ENCODE measurements at regions not wholly inside any gene's neighbourhood (a gene's known extent, or its start where the extent isn't known, plus 50 kb on each side); places are given as distances from the start of the nearest gene placed in this dataset.

- H3K36me3 ChIP-seq (replicated peaks in 1 of 2; ENCODE audit: control insufficient read depth in 1 of 2, insufficient read depth in 2 of 2, low read length in 1 of 2), result no peaks in the 10 kb centered on the region
- H3K4me2 ChIP-seq, result no peak overlapping the region
- H2AFZ ChIP-seq (ENCODE audit: low read depth), result no peak overlapping the region
- H3K4me1 ChIP-seq (ENCODE audit: control insufficient read depth in 1 of 2, insufficient read depth in 2 of 2, low read depth in 1 of 2, low read length in 1 of 2), result no peaks in the 10 kb centered on the region
- H3K27ac ChIP-seq (ENCODE audit: low read depth in 2 of 2, low read length in 1 of 2), result no peak overlapping the region
- TF ChIP-seq CTCF (IDR thresholded peaks at IDR 0.05), result 0 out of 2 replicates have a peak, but pooled peaks have one; percentile 7
- TF ChIP-seq ELF1 (IDR thresholded peaks at IDR 0.05), result no peak
- POLR2A ChIA-PET, result no interaction called here
- H3K4me3 ChIP-seq (ENCODE audit: low read depth in 2 of 2, low read length in 1 of 2), result no peak overlapping the region
- H3K9me2 ChIP-seq, result no peaks in the 10 kb centered on the region
- H4K20me1 ChIP-seq (ENCODE audit: insufficient read depth), result no peaks in the 10 kb centered on the region
- no peak overlapping the region for H3K9ac ChIP-seq
- no peaks in the 10 kb centered on the region for H3K9me3 ChIP-seq
- CTCF ChIA-PET, result no interaction called here
- no peaks in the 10 kb centered on the region for H3F3A ChIP-seq (replicated peaks; ENCODE audit: insufficient read depth)
- 14% methylated on average over 11 of the region's 11 CpGs for WGBS (ENCODE audit: low lambda C conversion rate)
- no peak for DNase-seq
- H3K27me3 ChIP-seq (ENCODE audit: insufficient read depth), result no peaks in the 10 kb centered on the region; the same call in none of the 2 replicates
- H3K79me2 ChIP-seq (ENCODE audit: insufficient read depth), result no peaks in the 10 kb centered on the region
Measured at GRCh38 chr14:98847521-98848468, 424.2 kb downstream of the BCL11B start.

DNA sequence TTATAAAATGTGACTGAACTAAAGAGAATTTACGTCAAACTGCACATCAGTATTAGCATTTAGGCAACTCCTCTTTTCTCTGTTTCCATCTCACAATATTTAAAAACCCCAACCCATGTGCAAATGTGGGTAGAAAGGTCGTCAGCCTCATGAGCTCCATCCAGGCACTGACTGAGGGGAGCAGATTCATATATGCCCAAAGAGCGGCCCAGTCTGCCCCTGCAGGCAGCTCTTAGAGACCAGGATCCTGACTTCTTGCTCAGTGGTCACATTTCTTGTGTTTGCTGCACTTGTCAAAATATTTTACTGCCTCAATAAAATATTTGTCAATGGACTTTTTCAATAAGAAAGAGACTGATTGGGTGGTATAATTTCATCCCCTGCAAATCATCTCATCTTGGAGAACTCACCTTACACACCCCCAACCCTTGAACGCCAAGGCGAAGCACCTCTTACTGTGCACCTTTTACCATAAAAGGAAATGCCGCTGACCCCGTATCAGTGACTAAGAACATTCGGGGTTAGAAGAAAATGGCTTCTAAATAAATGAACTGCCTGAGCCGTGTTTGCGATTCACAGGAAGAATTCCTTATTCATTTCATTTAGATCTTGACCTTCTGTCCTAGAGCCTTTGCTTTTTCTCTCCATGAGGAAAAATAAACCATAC is 418.8 kb downstream of the BCL11B start:
- no peak overlapping the region for H3K9ac ChIP-seq
- no peaks in the 10 kb centered on the region for H3F3A ChIP-seq (replicated peaks; ENCODE audit: insufficient read depth)
- ChIA-PET CTCF (no interaction called here), POLR2A (no interaction called here)
- no peaks in the 10 kb centered on the region for H3K79me2 ChIP-seq (ENCODE audit: insufficient read depth)
- no peak overlapping the region for H3K27ac ChIP-seq (ENCODE audit: low read depth in 2 of 2, low read length in 1 of 2)
- TF ChIP-seq YY1 (IDR thresholded peaks at IDR 0.05; ENCODE audit: low read depth) (no peak), ELF1 (IDR thresholded peaks at IDR 0.05) (no peak), FOSL2 (IDR thresholded peaks at IDR 0.05; ENCODE audit: borderline replicate concordance, low read depth) (no peak), GABPA (IDR thresholded peaks at IDR 0.05; ENCODE audit: low read depth) (no peak), MXI1 (IDR thresholded peaks at IDR 0.05; ENCODE audit: low read depth, low read length) (no peak), RAD21 (IDR thresholded peaks at IDR 0.05; ENCODE audit: low read length) (no peak), CHD2 (IDR thresholded peaks at IDR 0.05; ENCODE audit: low read length, partially characterized antibody) (no peak), USF2 (IDR thresholded peaks at IDR 0.05; ENCODE audit: borderline replicate concordance, low read depth, low read length) (no peak), POLR2AphosphoS5 (IDR thresholded peaks at IDR 0.05; ENCODE audit: low read depth, low read length) (no peak), CTCF (IDR thresholded peaks at IDR 0.05) (no peak), EP300 (IDR thresholded peaks at IDR 0.05; ENCODE audit: borderline replicate concordance in 1 of 2, low read depth in 1 of 2, low read length in 1 of 2) (no peak), EZH2phosphoT487 (IDR thresholded peaks at IDR 0.05; ENCODE audit: borderline replicate concordance, low read depth) (no peak), NRF1 (IDR thresholded peaks at IDR 0.05; ENCODE audit: low read depth, low read length) (no peak), TAF1 (IDR thresholded peaks at IDR 0.05; ENCODE audit: borderline replicate concordance, low read depth, low read length) (no peak)
- TF ChIP-seq, protein P1, sequence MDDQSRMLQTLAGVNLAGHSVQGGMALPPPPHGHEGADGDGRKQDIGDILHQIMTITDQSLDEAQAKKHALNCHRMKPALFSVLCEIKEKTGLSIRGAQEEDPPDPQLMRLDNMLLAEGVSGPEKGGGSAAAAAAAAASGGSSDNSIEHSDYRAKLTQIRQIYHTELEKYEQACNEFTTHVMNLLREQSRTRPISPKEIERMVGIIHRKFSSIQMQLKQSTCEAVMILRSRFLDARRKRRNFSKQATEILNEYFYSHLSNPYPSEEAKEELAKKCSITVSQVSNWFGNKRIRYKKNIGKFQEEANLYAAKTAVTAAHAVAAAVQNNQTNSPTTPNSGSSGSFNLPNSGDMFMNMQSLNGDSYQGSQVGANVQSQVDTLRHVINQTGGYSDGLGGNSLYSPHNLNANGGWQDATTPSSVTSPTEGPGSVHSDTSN (IDR thresholded peaks at IDR 0.05), result no peak
- no peaks in the 10 kb centered on the region for H3K36me3 ChIP-seq (replicated peaks in 1 of 2; ENCODE audit: control insufficient read depth in 1 of 2, insufficient read depth in 2 of 2, low read length in 1 of 2)
- H3K9me2 ChIP-seq, result no peaks in the 10 kb centered on the region
- H3K4me3 ChIP-seq (ENCODE audit: low read depth in 2 of 2, low read length in 1 of 2), result no peak overlapping the region
- H2AFZ ChIP-seq (ENCODE audit: low read depth), result no peak overlapping the region
- H3K9me3 ChIP-seq, result no peaks in the 10 kb centered on the region
- H4K20me1 ChIP-seq (ENCODE audit: insufficient read depth), result no peaks in the 10 kb centered on the region
- peaks cover 12% of the 10 kb centered on the region for H3K27me3 ChIP-seq (ENCODE audit: insufficient read depth)
- H3K4me1 ChIP-seq (ENCODE audit: control insufficient read depth in 1 of 2, insufficient read depth in 2 of 2, low read depth in 1 of 2, low read length in 1 of 2), result no peaks in the 10 kb centered on the region
- DNase-seq, result no peak
- no peak overlapping the region for H3K4me2 ChIP-seq
- 8% methylated on average over 10 of the region's 10 CpGs for WGBS (ENCODE audit: low lambda C conversion rate)

Measured in SK-N-SH (cell line).